NCI-H2227 (cell line): ENCODE measurements at regions not wholly inside any gene's neighbourhood (a gene's known extent, or its start where the extent isn't known, plus 50 kb on each side); places are given as distances from the start of the nearest gene placed in this dataset.
A peak's percentile ranks its signal among the peaks of the same experiment; 100 is the strongest.

ENCODE experiments used
- DNase-seq: peaks from one replicate; lab custom pipeline; 2025; ENCODE audit not compliant: unreplicated experiment; lab: John Stamatoyannopoulos, UW

GRCh38 chr3:177300039-177300833 lies 103.0 kb upstream of the TBL1XR1 start:
- DNase-seq, result peak; percentile 20

- DNase-seq, result no peak
Measured at GRCh38 chr3:177300842-177301241, 103.6 kb upstream of the TBL1XR1 start.

GRCh38 chr3:177306252-177306651 lies 109.0 kb upstream of the TBL1XR1 start:
- DNase-seq, result no peak

- DNase-seq, result no peak
Measured at GRCh38 chr3:177307391-177307790, 110.1 kb upstream of the TBL1XR1 start.

- DNase-seq, result no peak
Measured at GRCh38 chr3:177307826-177308225, 110.5 kb upstream of the TBL1XR1 start.

GRCh38 chr3:177308286-177308685 lies 111.0 kb upstream of the TBL1XR1 start:
- DNase-seq, result no peak

GRCh38 chr3:177308911-177309310 lies 111.6 kb upstream of the TBL1XR1 start:
- DNase-seq, result no peak

- DNase-seq, result no peak
Measured at GRCh38 chr3:177312491-177312890, 115.2 kb upstream of the TBL1XR1 start.

- no peak for DNase-seq
Measured at GRCh38 chr3:177314897-177315296, 117.6 kb upstream of the TBL1XR1 start.

- no peak for DNase-seq
Measured at GRCh38 chr3:177317247-177317646, 120.0 kb upstream of the TBL1XR1 start.

GRCh38 chr3:177318559-177318958 lies 121.3 kb upstream of the TBL1XR1 start:
- DNase-seq, result no peak

GRCh38 chr3:177320765-177321247 lies 123.5 kb upstream of the TBL1XR1 start:
- no peak for DNase-seq

- DNase-seq, result no peak
Measured at GRCh38 chr3:177321819-177322218, 124.5 kb upstream of the TBL1XR1 start.

- no peak for DNase-seq
Measured at GRCh38 chr3:177322881-177323280, 125.6 kb upstream of the TBL1XR1 start.

GRCh38 chr3:177329854-177330253 lies 132.6 kb upstream of the TBL1XR1 start:
- no peak for DNase-seq

- no peak for DNase-seq
Measured at GRCh38 chr3:177330779-177331178, 133.5 kb upstream of the TBL1XR1 start.

GRCh38 chr3:177331203-177331835 lies 134.0 kb upstream of the TBL1XR1 start:
- DNase-seq, result no peak

GRCh38 chr3:177332955-177333354 lies 135.7 kb upstream of the TBL1XR1 start:
- no peak for DNase-seq

- no peak for DNase-seq
Measured at GRCh38 chr3:177333533-177334520, 136.5 kb upstream of the TBL1XR1 start.

- no peak for DNase-seq
Measured at GRCh38 chr3:177334803-177335202, 137.5 kb upstream of the TBL1XR1 start.

- no peak for DNase-seq
Measured at GRCh38 chr3:177335728-177336127, 138.4 kb upstream of the TBL1XR1 start.
